ENCODE measurements at regions not wholly inside any gene's neighbourhood (a gene's known extent, or its start where the extent isn't known, plus 50 kb on each side); places are given as distances from the start of the nearest gene placed in this dataset.

- TF ChIP-seq EZH2 (IDR thresholded peaks at IDR 0.05; ENCODE audit: low read length, unreplicated experiment) (no peak), EZH2phosphoT487 (IDR thresholded peaks at IDR 0.05; ENCODE audit: borderline replicate concordance, low read length) (no peak)
- TF ChIP-seq, protein P1, sequence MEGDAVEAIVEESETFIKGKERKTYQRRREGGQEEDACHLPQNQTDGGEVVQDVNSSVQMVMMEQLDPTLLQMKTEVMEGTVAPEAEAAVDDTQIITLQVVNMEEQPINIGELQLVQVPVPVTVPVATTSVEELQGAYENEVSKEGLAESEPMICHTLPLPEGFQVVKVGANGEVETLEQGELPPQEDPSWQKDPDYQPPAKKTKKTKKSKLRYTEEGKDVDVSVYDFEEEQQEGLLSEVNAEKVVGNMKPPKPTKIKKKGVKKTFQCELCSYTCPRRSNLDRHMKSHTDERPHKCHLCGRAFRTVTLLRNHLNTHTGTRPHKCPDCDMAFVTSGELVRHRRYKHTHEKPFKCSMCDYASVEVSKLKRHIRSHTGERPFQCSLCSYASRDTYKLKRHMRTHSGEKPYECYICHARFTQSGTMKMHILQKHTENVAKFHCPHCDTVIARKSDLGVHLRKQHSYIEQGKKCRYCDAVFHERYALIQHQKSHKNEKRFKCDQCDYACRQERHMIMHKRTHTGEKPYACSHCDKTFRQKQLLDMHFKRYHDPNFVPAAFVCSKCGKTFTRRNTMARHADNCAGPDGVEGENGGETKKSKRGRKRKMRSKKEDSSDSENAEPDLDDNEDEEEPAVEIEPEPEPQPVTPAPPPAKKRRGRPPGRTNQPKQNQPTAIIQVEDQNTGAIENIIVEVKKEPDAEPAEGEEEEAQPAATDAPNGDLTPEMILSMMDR (conservative IDR thresholded peaks at IDR 0.05; ENCODE audit: low read depth, low read length): no peak
These were observed 240.8 kb downstream of the BRD1 start for GRCh38 chr22:49586873-49587272.

All from PC-3 (cell line).